PC-9 (cell line): ENCODE measurements at regions not wholly inside any gene's neighbourhood (a gene's known extent, or its start where the extent isn't known, plus 50 kb on each side); places are given as distances from the start of the nearest gene placed in this dataset.

Experiments used
- BruUV-seq: library from RNA; stranded (reverse); fragments of 400-500 nt; replicated peaks from 2 replicates; lab custom pipeline; 2021; lab: Mats Ljungman, UMichigan
- CTCF ChIA-PET: fragments of 300-600 bp; sonication (Branson Sonifier 250); formaldehyde crosslinking; loops from one replicate; lab custom pipeline; 2022; ENCODE audit warnings: antibody characterized with exemption; lab: Charles Lee
- POLR2A ChIA-PET: fragments of 300-600 bp; sonication (Branson Sonifier 250); formaldehyde crosslinking; loops from one replicate; lab custom pipeline; 2022; ENCODE audit warnings: antibody characterized with exemption; ENCODE audit not compliant: unreplicated experiment; lab: Charles Lee
- DNase-seq, 2 experiments: peaks; one replicate each; pipeline versions ENCODE4 v3.0.0 to v3.0.0-alpha.2; 2015 to 2022; ENCODE audit warnings: mixed read lengths in 1 of 2
- H2AFZ ChIP-seq: fragments of 200-600 bp; sonication (generic); 2 replicates; pipeline ENCODE4 v1.8.1; 2017; ENCODE audit warnings: antibody characterized with exemption
- H3F3A ChIP-seq: fragments of 200-600 bp; sonication (generic); 2 replicates; pipeline ENCODE4 v1.8.1; 2017; ENCODE audit warnings: antibody characterized with exemption, mild to moderate bottlenecking, low read depth; ENCODE audit not compliant: insufficient read depth
- H3K27ac ChIP-seq: fragments of 200-600 bp; sonication (generic); 2 replicates; pipeline ENCODE4 v1.6.1; 2016; ENCODE audit warnings: mixed run types
- H3K27me3 ChIP-seq: fragments of 200-600 bp; sonication (generic); 2 replicates; pipeline ENCODE4 v1.6.1; 2016; ENCODE audit warnings: low read depth, mixed run types; ENCODE audit not compliant: insufficient read depth
- H3K36me3 ChIP-seq: fragments of 200-600 bp; sonication (generic); 2 replicates; pipeline ENCODE4 v1.6.1; 2016; ENCODE audit warnings: low read depth, mixed run types
- H3K4me1 ChIP-seq: fragments of 200-600 bp; sonication (generic); replicated peaks from 2 replicates; pipeline ENCODE4 v1.6.1; 2016; ENCODE audit warnings: mixed run types; ENCODE audit not compliant: insufficient read depth
- H3K4me2 ChIP-seq: fragments of 200-600 bp; sonication (generic); 2 replicates; pipeline ENCODE4 v1.6.1; 2017; ENCODE audit warnings: mixed run types
- H3K4me3 ChIP-seq: fragments of 200-600 bp; sonication (generic); 2 replicates; pipeline ENCODE4 v1.6.1; 2016; ENCODE audit warnings: mixed run types
- H3K79me2 ChIP-seq: fragments of 200-600 bp; sonication (generic); 2 replicates; pipeline ENCODE4 v1.6.1; 2017; ENCODE audit warnings: low read depth, mixed run types
- H3K9me2 ChIP-seq: fragments of 200-600 bp; sonication (generic); 2 replicates; pipeline ENCODE4 v1.8.1; 2017; ENCODE audit warnings: mild to moderate bottlenecking; ENCODE audit not compliant: insufficient read depth
- H3K9me3 ChIP-seq: fragments of 200-600 bp; sonication (generic); 2 replicates; pipeline ENCODE4 v1.8.1; 2016; ENCODE audit warnings: low read depth; ENCODE audit not compliant: insufficient read depth
- H4K20me1 ChIP-seq: fragments of 200-600 bp; sonication (generic); 2 replicates; pipeline ENCODE4 v1.8.1; 2017; ENCODE audit not compliant: insufficient read depth
- EZH2 ChIP-seq: fragments of 200-600 bp; sonication (generic); IDR thresholded peaks from 2 replicates; pipeline ENCODE4 v1.8.0; 2017; ENCODE audit warnings: antibody characterized with exemption, low read depth
- intact Hi-C: fragments of 100-400 bp; cut with micrococcal nuclease; formaldehyde crosslinking; loops from one replicate; pipeline ENCODE4 v1.10.0; 2022; ENCODE audit not compliant: unreplicated experiment
- TF ChIP-seq, protein P1 (sequence below): fragments of 200-600 bp; sonication (generic); conservative IDR thresholded peaks from 2 replicates; pipeline ENCODE4 v1.6.1; 2017; ENCODE audit warnings: mixed run types, antibody characterized with exemption, mild to moderate bottlenecking, moderate library complexity

DNA sequence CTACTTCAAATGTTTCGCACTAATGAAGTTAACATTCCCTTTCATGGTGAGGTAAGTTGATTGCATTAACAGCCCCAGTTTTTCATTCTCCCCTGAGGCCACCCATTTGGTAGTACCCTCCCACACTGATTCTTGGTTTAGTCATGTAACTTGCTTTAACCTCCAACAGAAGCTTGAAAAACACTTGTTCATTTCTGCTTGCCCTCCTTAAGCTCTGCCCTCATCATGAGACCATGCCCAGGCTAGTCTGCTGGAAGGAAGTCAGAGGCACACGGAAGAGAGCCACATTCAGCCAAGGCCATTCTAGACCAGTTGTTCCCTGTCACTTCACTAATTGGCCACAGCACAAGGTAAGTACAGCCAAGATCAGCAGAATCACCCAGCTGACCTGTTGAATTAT, 50.7 kb upstream of the CD44 start:
- Histone ChIP-seq H3F3A (peaks cover 22% of the 10 kb centered on the region), H3K9me3 (0 out of 2 replicates have a peak, but pooled peaks cover 12% of the 10 kb centered on the region), H3K9me2 (no peaks in the 10 kb centered on the region), H3K4me2 (no peak overlapping the region), H3K27me3 (no peaks in the 10 kb centered on the region), H2AFZ (no peak overlapping the region), H3K4me1 (peaks cover 34% of the 10 kb centered on the region), H3K36me3 (no peaks in the 10 kb centered on the region), H3K27ac (no peak overlapping the region), H4K20me1 (no peaks in the 10 kb centered on the region), H3K79me2 (no peaks in the 10 kb centered on the region), H3K4me3 (no peak overlapping the region)
- no peak for TF ChIP-seq EZH2
- TF ChIP-seq, protein P1, sequence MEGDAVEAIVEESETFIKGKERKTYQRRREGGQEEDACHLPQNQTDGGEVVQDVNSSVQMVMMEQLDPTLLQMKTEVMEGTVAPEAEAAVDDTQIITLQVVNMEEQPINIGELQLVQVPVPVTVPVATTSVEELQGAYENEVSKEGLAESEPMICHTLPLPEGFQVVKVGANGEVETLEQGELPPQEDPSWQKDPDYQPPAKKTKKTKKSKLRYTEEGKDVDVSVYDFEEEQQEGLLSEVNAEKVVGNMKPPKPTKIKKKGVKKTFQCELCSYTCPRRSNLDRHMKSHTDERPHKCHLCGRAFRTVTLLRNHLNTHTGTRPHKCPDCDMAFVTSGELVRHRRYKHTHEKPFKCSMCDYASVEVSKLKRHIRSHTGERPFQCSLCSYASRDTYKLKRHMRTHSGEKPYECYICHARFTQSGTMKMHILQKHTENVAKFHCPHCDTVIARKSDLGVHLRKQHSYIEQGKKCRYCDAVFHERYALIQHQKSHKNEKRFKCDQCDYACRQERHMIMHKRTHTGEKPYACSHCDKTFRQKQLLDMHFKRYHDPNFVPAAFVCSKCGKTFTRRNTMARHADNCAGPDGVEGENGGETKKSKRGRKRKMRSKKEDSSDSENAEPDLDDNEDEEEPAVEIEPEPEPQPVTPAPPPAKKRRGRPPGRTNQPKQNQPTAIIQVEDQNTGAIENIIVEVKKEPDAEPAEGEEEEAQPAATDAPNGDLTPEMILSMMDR: no peak
- no peak for DNase-seq
- intact Hi-C loops: loop anchor here (10.0 kb wide), 1 partner anchor 207 kb away; no protein-coding TSS in a partner anchor
- ChIA-PET POLR2A (interaction anchor here (0.7 kb wide), 1 partner anchor 59 kb away, joined by 3 read pairs; no protein-coding TSS in a partner anchor), CTCF (interaction anchor here (0.7 kb wide), 1 partner anchor 1352 kb away, joined by 3 read pairs; no protein-coding TSS in a partner anchor)
- no TSS peak for BruUV-seq

DNA sequence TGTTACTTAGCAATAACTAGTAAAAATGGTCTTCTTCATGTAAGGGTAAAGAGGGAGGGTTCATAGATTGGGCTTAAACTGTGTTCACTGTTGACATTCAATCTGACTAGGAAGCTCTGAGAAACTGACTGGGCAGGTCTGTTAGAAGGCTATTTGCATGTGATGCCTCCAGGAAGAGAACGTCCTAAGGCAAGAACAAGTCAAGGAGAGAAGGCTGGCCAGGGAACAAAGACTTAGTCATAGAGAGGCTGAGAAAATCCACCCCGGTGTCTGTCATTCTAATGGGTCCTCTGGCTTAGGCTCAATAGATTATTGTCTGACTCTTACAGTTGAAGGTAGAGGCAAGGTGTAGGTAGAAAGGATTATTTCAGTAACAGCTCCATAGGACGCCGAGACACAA, 50.3 kb upstream of the CD44 start:
- H3K27ac ChIP-seq: no peak overlapping the region
- H3K4me2 ChIP-seq: no peak overlapping the region
- H3K36me3 ChIP-seq: no peaks in the 10 kb centered on the region
- CTCF ChIA-PET: interaction anchor here (0.7 kb wide), 1 partner anchor 1352 kb away, joined by 3 read pairs; no protein-coding TSS in a partner anchor
- no peaks in the 10 kb centered on the region for H3K79me2 ChIP-seq
- no TSS peak for BruUV-seq
- no peak overlapping the region for H2AFZ ChIP-seq
- H3K9me2 ChIP-seq: no peaks in the 10 kb centered on the region
- peak in 1 of 2 experiments; percentile 76 for DNase-seq
- intact Hi-C loops: loop anchor here (10.0 kb wide), 1 partner anchor 206 kb away; no protein-coding TSS in a partner anchor
- H3F3A ChIP-seq: peaks cover 18% of the 10 kb centered on the region
- H3K9me3 ChIP-seq: 0 out of 2 replicates have a peak, but pooled peaks cover 12% of the 10 kb centered on the region
- H3K4me3 ChIP-seq: no peak overlapping the region
- POLR2A ChIA-PET: interaction anchor here (0.7 kb wide), 1 partner anchor 60 kb away, joined by 3 read pairs; no protein-coding TSS in a partner anchor
- peaks cover 29% of the 10 kb centered on the region for H3K4me1 ChIP-seq
- no peaks in the 10 kb centered on the region for H3K27me3 ChIP-seq
- no peaks in the 10 kb centered on the region for H4K20me1 ChIP-seq
- TF ChIP-seq EZH2: no peak
- TF ChIP-seq, protein P1: no peak
